Limb (tissue), 2 donors: ENCODE measurements at regions not wholly inside any gene's neighbourhood (a gene's known extent, or its start where the extent isn't known, plus 50 kb on each side); places are given as distances from the start of the nearest gene placed in this dataset.
"Not testable (repeated sequence)": the region's sequence is repeated elsewhere in the genome, so short reads cannot be mapped to it uniquely, and the experiment has no call there.

Experiments
- DNase-seq, 2 donors: peaks; one replicate each; pipeline ENCODE4 v3.0.0-alpha.2; 2016; ENCODE audit errors: extremely low spot score in 2 of 2

- DNase-seq: peak in 1 of 2 donors; percentile 36
Measured at GRCh38 chr5:67941614-67942401, 273.7 kb upstream of the PIK3R1 start.

GRCh38 chr5:67935908-67936566, 279.5 kb upstream of the PIK3R1 start:
- DNase-seq: no peak

GRCh38 chr5:67934976-67935375, 280.6 kb upstream of the PIK3R1 start:
- no peak for DNase-seq

- no peak for DNase-seq
Measured at GRCh38 chr5:67925511-67925910, 290.0 kb upstream of the PIK3R1 start.

- DNase-seq: no peak
Measured at GRCh38 chr5:67921004-67921601, 294.5 kb upstream of the PIK3R1 start.

- DNase-seq: not testable (repeated sequence)
Measured at GRCh38 chr5:67919532-67919931, 296.0 kb upstream of the PIK3R1 start.

GRCh38 chr5:67917561-67917960, 298.0 kb upstream of the PIK3R1 start:
- no peak for DNase-seq

- no peak for DNase-seq
Measured at GRCh38 chr5:67910546-67910945, 305.0 kb upstream of the PIK3R1 start.

- DNase-seq: no peak
Measured at GRCh38 chr5:67908126-67908765, 307.3 kb upstream of the PIK3R1 start.

- no peak for DNase-seq
Measured at GRCh38 chr5:67904366-67904765, 311.2 kb upstream of the PIK3R1 start.

- no peak for DNase-seq
Measured at GRCh38 chr5:67903656-67904055, 311.9 kb upstream of the PIK3R1 start.

GRCh38 chr5:67903121-67903520, 312.4 kb upstream of the PIK3R1 start:
- no peak for DNase-seq

- DNase-seq: no peak
Measured at GRCh38 chr5:67902497-67902830, 313.1 kb upstream of the PIK3R1 start.

GRCh38 chr5:67901814-67902496, 313.6 kb upstream of the PIK3R1 start:
- DNase-seq: no peak

GRCh38 chr5:67900514-67900913, 315.0 kb upstream of the PIK3R1 start:
- peak; percentile 45 to 51 for DNase-seq

- DNase-seq: no peak
Measured at GRCh38 chr5:67897980-67898379, 317.6 kb upstream of the PIK3R1 start.

- DNase-seq: no peak
Measured at GRCh38 chr5:67897431-67897830, 318.1 kb upstream of the PIK3R1 start.

GRCh38 chr5:67896930-67897313, 318.6 kb upstream of the PIK3R1 start:
- no peak for DNase-seq

- no peak for DNase-seq
Measured at GRCh38 chr5:67896311-67896929, 319.1 kb upstream of the PIK3R1 start.

- DNase-seq: not testable (repeated sequence)
Measured at GRCh38 chr5:67889870-67890269, 325.7 kb upstream of the PIK3R1 start.

GRCh38 chr5:67887748-67888161, 327.8 kb upstream of the PIK3R1 start:
- DNase-seq: no peak
